ENCODE measurements at regions not wholly inside any gene's neighbourhood (a gene's known extent, or its start where the extent isn't known, plus 50 kb on each side); places are given as distances from the start of the nearest gene placed in this dataset.
A peak's percentile ranks its signal among the peaks of the same experiment; 100 is the strongest.
"Not testable (repeated sequence)": the region's sequence is repeated elsewhere in the genome, so short reads cannot be mapped to it uniquely, and the experiment has no call there.

- TF ChIP-seq, protein P1, sequence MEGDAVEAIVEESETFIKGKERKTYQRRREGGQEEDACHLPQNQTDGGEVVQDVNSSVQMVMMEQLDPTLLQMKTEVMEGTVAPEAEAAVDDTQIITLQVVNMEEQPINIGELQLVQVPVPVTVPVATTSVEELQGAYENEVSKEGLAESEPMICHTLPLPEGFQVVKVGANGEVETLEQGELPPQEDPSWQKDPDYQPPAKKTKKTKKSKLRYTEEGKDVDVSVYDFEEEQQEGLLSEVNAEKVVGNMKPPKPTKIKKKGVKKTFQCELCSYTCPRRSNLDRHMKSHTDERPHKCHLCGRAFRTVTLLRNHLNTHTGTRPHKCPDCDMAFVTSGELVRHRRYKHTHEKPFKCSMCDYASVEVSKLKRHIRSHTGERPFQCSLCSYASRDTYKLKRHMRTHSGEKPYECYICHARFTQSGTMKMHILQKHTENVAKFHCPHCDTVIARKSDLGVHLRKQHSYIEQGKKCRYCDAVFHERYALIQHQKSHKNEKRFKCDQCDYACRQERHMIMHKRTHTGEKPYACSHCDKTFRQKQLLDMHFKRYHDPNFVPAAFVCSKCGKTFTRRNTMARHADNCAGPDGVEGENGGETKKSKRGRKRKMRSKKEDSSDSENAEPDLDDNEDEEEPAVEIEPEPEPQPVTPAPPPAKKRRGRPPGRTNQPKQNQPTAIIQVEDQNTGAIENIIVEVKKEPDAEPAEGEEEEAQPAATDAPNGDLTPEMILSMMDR (IDR thresholded peaks at IDR 0.05; ENCODE audit: extremely low read depth, insufficient read depth, missing control alignments), result no peak
- DNase-seq (ENCODE audit: low spot score), result no peak
- in situ Hi-C loops (cut with MboI; ENCODE audit: low pct_unique_long_range_greater_than_20kb, low sequenced_read_pairs, unreplicated experiment), result no loop called here
Measured at GRCh38 chr1:82777240-82777639, 976.5 kb downstream of the ADGRL2 start.

- in situ Hi-C loops (cut with MboI; ENCODE audit: low pct_unique_long_range_greater_than_20kb, low sequenced_read_pairs, unreplicated experiment); DNase-seq (ENCODE audit: low spot score): not testable (repeated sequence)
Measured at GRCh38 chr1:82776730-82777129, 976.0 kb downstream of the ADGRL2 start.

DNA sequence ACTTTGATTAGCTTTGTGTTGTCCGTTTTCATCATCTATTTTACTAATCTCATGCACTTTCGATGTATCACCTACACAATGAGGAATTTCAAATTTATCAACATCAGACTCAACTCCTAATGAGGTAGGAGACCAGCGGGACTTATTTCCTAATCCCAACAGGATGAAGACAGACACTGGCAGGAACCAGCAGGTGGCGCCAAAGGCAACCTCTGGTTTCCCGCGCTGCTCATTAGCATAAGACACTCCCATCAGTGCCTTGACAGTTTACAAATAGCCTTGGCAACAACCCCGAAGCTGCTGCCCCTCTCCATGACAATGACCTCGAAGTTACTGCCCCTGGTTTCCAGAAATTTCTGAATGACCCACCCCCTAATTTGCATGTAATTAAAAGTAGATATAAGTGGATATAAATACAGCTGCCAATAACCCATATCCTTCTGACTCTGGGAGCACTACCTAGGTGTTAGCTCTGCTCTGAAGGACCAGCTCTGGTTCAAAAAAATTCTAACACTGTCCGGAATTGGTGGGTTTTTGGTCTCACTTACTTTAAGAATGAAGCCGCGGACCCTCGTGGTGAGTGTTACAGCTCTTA is 974.8 kb downstream of the ADGRL2 start:
- DNase-seq (ENCODE audit: low spot score), result no peak
- TF ChIP-seq, protein P1 (IDR thresholded peaks at IDR 0.05; ENCODE audit: extremely low read depth, insufficient read depth, missing control alignments), result peak; percentile 49
- in situ Hi-C loops (cut with MboI; ENCODE audit: low pct_unique_long_range_greater_than_20kb, low sequenced_read_pairs, unreplicated experiment), result no loop called here

GRCh38 chr1:82762829-82763532 is 962.2 kb downstream of the ADGRL2 start:
- TF ChIP-seq, protein P1 (IDR thresholded peaks at IDR 0.05; ENCODE audit: extremely low read depth, insufficient read depth, missing control alignments), result no peak
- in situ Hi-C loops (cut with MboI; ENCODE audit: low pct_unique_long_range_greater_than_20kb, low sequenced_read_pairs, unreplicated experiment), result no loop called here
- no peak for DNase-seq (ENCODE audit: low spot score)

GRCh38 chr1:82759035-82759434 is 958.3 kb downstream of the ADGRL2 start:
- in situ Hi-C loops (cut with MboI; ENCODE audit: low pct_unique_long_range_greater_than_20kb, low sequenced_read_pairs, unreplicated experiment), result no loop called here
- no peak for DNase-seq (ENCODE audit: low spot score)
- TF ChIP-seq, protein P1 (IDR thresholded peaks at IDR 0.05; ENCODE audit: extremely low read depth, insufficient read depth, missing control alignments), result no peak

DNA sequence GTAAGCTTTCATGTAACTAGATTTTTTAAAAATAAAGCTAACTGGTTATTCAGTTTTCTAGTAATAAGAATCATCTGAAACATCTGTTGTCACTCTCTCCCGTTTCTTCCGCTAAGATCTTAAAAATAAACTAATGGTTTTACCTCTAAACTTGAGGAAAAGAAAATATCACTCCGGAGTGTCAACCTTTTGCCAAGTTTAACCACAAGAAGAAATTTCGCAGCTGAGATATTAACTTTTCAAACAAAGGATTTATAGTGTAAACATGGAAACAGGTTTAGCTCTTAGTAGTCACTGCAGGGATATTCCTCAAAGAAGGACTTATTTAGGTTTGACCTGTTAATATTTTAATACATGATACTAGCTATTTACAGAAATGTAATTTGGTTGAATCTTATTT is 954.9 kb downstream of the ADGRL2 start:
- TF ChIP-seq, protein P1 (IDR thresholded peaks at IDR 0.05; ENCODE audit: extremely low read depth, insufficient read depth, missing control alignments), result no peak
- in situ Hi-C loops (cut with MboI; ENCODE audit: low pct_unique_long_range_greater_than_20kb, low sequenced_read_pairs, unreplicated experiment), result no loop called here

GRCh38 chr1:82755191-82755590 is 954.5 kb downstream of the ADGRL2 start:
- in situ Hi-C loops (cut with MboI; ENCODE audit: low pct_unique_long_range_greater_than_20kb, low sequenced_read_pairs, unreplicated experiment), result no loop called here
- no peak for DNase-seq (ENCODE audit: low spot score)

More for the DNA sequence above, 954.9 kb downstream of the ADGRL2 start:
- DNase-seq (ENCODE audit: low spot score), result no peak

More at GRCh38 chr1:82755191-82755590, 954.5 kb downstream of the ADGRL2 start:
- TF ChIP-seq, protein P1 (IDR thresholded peaks at IDR 0.05; ENCODE audit: extremely low read depth, insufficient read depth, missing control alignments), result no peak

All from GM13977 (cell line).